Stimulated activated CD4-positive, alpha-beta T cell treated with anti-CD3 and anti-CD28 coated beads, Interleukin-4, amount 100 ng/mL, for 4 hours (primary cell): ENCODE measurements at regions not wholly inside any gene's neighbourhood (a gene's known extent, or its start where the extent isn't known, plus 50 kb on each side); places are given as distances from the start of the nearest gene placed in this dataset.
"Not testable (repeated sequence)": the region's sequence is repeated elsewhere in the genome, so short reads cannot be mapped to it uniquely, and the experiment has no call there.

Experiments used
- DNase-seq, 2 experiments: peaks; one replicate each; pipeline ENCODE4 v3.0.0-alpha.2; 2020

GRCh38 chr1:82086739-82087138 is 286.0 kb downstream of the ADGRL2 start:
- no peak for DNase-seq

- no peak for DNase-seq
These were observed 278.9 kb downstream of the ADGRL2 start for GRCh38 chr1:82079607-82080006.

- DNase-seq, result no peak
These were observed 272.9 kb downstream of the ADGRL2 start for GRCh38 chr1:82073659-82074058.

GRCh38 chr1:82073071-82073470 is 272.3 kb downstream of the ADGRL2 start:
- DNase-seq, result no peak

- DNase-seq, result no peak
These were observed 265.2 kb downstream of the ADGRL2 start for GRCh38 chr1:82065916-82066315.

- DNase-seq, result no peak
These were observed 264.0 kb downstream of the ADGRL2 start for GRCh38 chr1:82064691-82065090.

- no peak for DNase-seq
These were observed 261.5 kb downstream of the ADGRL2 start for GRCh38 chr1:82062206-82062605.

- no peak for DNase-seq
These were observed 259.2 kb downstream of the ADGRL2 start for GRCh38 chr1:82059959-82060358.

- DNase-seq, result no peak
These were observed 256.3 kb downstream of the ADGRL2 start for GRCh38 chr1:82057011-82057410.

GRCh38 chr1:82055375-82055774 is 254.6 kb downstream of the ADGRL2 start:
- DNase-seq, result not testable (repeated sequence)

- DNase-seq, result no peak
These were observed 251.8 kb downstream of the ADGRL2 start for GRCh38 chr1:82052563-82052962.

GRCh38 chr1:82048596-82048995 is 247.9 kb downstream of the ADGRL2 start:
- DNase-seq, result no peak

GRCh38 chr1:82045221-82045620 is 244.5 kb downstream of the ADGRL2 start:
- no peak for DNase-seq

- DNase-seq, result no peak
These were observed 243.8 kb downstream of the ADGRL2 start for GRCh38 chr1:82044536-82044935.

GRCh38 chr1:82044111-82044510 is 243.4 kb downstream of the ADGRL2 start:
- DNase-seq, result no peak

GRCh38 chr1:82042306-82043060 is 241.7 kb downstream of the ADGRL2 start:
- no peak for DNase-seq
